MCF 10A (cell line): ENCODE measurements at regions not wholly inside any gene's neighbourhood (a gene's known extent, or its start where the extent isn't known, plus 50 kb on each side); places are given as distances from the start of the nearest gene placed in this dataset.

Source experiments
- BruUV-seq: library from RNA; stranded (reverse); fragments of 400-500 nt; replicated peaks from 2 replicates; lab custom pipeline; 2021; lab: Mats Ljungman, UMichigan
- CTCF ChIA-PET: fragments of 300-600 bp; sonication (Branson Sonifier 250); formaldehyde crosslinking; extraction: SDS; loops from one replicate; lab custom pipeline; 2021; ENCODE audit warnings: antibody characterized with exemption, inconsistent platforms; lab: Yijun Ruan, JAX
- POLR2A ChIA-PET: fragments of 300-600, 350-650 bp; sonication (Branson Sonifier 250); formaldehyde crosslinking; extraction: SDS; loops from one replicate; lab custom pipeline; 2020; ENCODE audit warnings: antibody characterized with exemption, inconsistent platforms; lab: Yijun Ruan, JAX
- DNase-seq: peaks from one replicate; pipeline ENCODE4 v3.0.0-alpha.2; 2018; ENCODE audit not compliant: unreplicated experiment
- H3K27ac Mint-ChIP-seq: one replicate; pipeline ENCODE4 v1.8.0; 2022; ENCODE audit warnings: mild to moderate bottlenecking, low read depth, mixed read lengths; ENCODE audit not compliant: unreplicated experiment
- H3K27me3 Mint-ChIP-seq: one replicate; pipeline ENCODE4 v1.8.0; 2022; ENCODE audit warnings: mixed read lengths; ENCODE audit not compliant: insufficient read depth, unreplicated experiment
- H3K36me3 Mint-ChIP-seq: one replicate; pipeline ENCODE4 v1.8.0; 2022; ENCODE audit warnings: mild to moderate bottlenecking, moderate library complexity, mixed read lengths; ENCODE audit not compliant: insufficient read depth, unreplicated experiment
- H3K4me1 Mint-ChIP-seq: one replicate; pipeline ENCODE4 v1.8.0; 2022; ENCODE audit warnings: mixed read lengths; ENCODE audit not compliant: insufficient read depth, unreplicated experiment
- H3K4me3 Mint-ChIP-seq: one replicate; pipeline ENCODE4 v1.8.0; 2022; ENCODE audit warnings: mild to moderate bottlenecking, moderate library complexity, mixed read lengths; ENCODE audit not compliant: unreplicated experiment
- H3K9me3 Mint-ChIP-seq: one replicate; pipeline ENCODE4 v1.8.0; 2022; ENCODE audit warnings: mixed read lengths; ENCODE audit not compliant: unreplicated experiment
- intact Hi-C: fragments of 100-400 bp; cut with micrococcal nuclease; formaldehyde crosslinking; loops from 2 replicates; pipeline ENCODE4 v1.14.1; 2022
- TF ChIP-seq, protein P1 (sequence below): fragments of 200-600 bp; IDR thresholded peaks from one replicate; pipeline ENCODE4 v1.8.0; 2022; ENCODE audit warnings: antibody characterized with exemption, mild to moderate bottlenecking; ENCODE audit not compliant: unreplicated experiment

DNA sequence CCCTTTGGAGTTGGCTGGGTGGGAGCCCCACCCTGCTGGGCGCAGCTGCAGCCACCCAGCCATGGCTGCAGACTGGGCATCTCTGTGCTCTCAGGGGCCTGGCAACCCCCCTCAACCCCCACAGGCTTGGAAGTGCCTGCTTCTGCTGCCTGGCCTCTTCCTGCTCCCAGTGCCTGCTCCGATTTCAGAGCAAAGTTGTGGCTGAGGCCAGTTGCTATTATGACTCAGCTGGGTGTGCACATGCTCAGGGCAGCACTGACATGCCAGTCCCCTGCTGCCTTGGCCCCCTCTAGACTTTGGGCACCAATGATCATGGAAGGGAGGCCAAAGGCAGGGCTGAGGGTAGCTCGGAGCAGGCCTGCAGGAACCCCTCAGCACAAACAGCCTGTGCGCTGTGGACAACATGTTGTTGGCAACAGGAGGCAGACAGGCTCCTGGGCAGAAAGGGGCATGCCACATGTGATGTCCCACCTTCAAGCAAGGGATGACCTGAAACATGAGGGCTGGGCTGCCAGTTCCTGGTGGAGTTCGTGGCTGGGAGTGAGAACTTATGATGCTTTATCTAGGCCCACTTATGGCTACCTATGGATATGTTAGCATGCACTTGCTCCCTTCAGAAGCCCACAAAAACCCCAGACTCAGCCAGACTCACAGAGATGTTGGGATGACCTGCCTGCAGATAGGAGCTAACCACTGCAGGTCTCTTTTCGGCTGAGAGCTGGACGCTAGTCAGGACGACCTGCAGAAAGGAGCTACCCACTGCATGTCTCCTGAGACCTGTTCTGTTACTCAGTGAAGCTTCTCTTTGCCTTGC lies 96.4 kb upstream of the AMOTL1 start:
- Mint-ChIP-seq H3K36me3 (no peaks in the 10 kb centered on the region), H3K4me3 (no peak overlapping the region), H3K27ac (no peak overlapping the region), H3K4me1 (peaks cover 16% of the 10 kb centered on the region), H3K9me3 (no peaks in the 10 kb centered on the region), H3K27me3 (no peaks in the 10 kb centered on the region)
- ChIA-PET CTCF (interaction anchor here (1.4 kb wide), 1 partner anchor 49 kb away, joined by 5 read pairs; no protein-coding TSS in a partner anchor), POLR2A (no interaction called here)
- no peak for DNase-seq
- intact Hi-C loops, result no loop called here
- TF ChIP-seq, protein P1, sequence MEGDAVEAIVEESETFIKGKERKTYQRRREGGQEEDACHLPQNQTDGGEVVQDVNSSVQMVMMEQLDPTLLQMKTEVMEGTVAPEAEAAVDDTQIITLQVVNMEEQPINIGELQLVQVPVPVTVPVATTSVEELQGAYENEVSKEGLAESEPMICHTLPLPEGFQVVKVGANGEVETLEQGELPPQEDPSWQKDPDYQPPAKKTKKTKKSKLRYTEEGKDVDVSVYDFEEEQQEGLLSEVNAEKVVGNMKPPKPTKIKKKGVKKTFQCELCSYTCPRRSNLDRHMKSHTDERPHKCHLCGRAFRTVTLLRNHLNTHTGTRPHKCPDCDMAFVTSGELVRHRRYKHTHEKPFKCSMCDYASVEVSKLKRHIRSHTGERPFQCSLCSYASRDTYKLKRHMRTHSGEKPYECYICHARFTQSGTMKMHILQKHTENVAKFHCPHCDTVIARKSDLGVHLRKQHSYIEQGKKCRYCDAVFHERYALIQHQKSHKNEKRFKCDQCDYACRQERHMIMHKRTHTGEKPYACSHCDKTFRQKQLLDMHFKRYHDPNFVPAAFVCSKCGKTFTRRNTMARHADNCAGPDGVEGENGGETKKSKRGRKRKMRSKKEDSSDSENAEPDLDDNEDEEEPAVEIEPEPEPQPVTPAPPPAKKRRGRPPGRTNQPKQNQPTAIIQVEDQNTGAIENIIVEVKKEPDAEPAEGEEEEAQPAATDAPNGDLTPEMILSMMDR, result no peak
- no TSS peak for BruUV-seq

GRCh38 chr11:94672636-94673035 lies 95.5 kb upstream of the AMOTL1 start:
- CTCF ChIA-PET, result interaction anchor here (1.4 to 1.5 kb wide), 2 partner anchors 49 kb away, joined by 5 read pairs; no protein-coding TSS in a partner anchor

DNA sequence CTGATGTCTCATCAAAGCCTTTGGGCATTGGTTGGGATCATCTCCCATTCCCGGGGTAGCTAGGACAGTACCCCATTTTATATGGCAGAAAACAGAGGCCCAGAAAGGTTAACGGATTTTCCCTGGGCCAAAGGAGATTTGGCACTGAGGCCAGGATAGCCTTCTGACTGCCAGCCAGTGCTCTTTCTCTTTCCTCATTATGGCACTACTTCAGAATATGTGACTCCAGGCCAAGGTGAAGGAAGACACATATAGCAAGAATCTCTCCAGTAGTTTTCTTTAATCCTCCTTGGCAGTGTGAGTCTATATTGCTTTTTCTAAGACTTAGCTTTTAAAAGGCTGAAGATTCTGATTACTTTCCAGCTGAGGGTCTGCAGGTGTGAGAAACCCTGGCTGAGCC lies 94.8 kb upstream of the AMOTL1 start:
- no peaks in the 10 kb centered on the region for H3K36me3 Mint-ChIP-seq
- CTCF ChIA-PET, result interaction anchor here (0.6 to 1.5 kb wide), 3 partner anchors 12 to 223 kb away, joined by 3 to 5 read pairs (median 4); no protein-coding TSS in a partner anchor
- no TSS peak for BruUV-seq
- no peaks in the 10 kb centered on the region for H3K9me3 Mint-ChIP-seq
- H3K27ac Mint-ChIP-seq, result no peak overlapping the region
- TF ChIP-seq, protein P1, result no peak
- H3K4me3 Mint-ChIP-seq, result no peak overlapping the region
- no peak for DNase-seq
- POLR2A ChIA-PET, result interaction anchor here (1.4 kb wide), 1 partner anchor 32 kb away, joined by 4 read pairs; no protein-coding TSS in a partner anchor
- no peaks in the 10 kb centered on the region for H3K27me3 Mint-ChIP-seq
- H3K4me1 Mint-ChIP-seq, result peaks cover 31% of the 10 kb centered on the region
- intact Hi-C loops, result no loop called here

More at GRCh38 chr11:94672636-94673035, 95.5 kb upstream of the AMOTL1 start:
- Mint-ChIP-seq H3K4me3 (no peak overlapping the region), H3K36me3 (no peaks in the 10 kb centered on the region), H3K27me3 (no peaks in the 10 kb centered on the region), H3K27ac (no peak overlapping the region), H3K9me3 (no peaks in the 10 kb centered on the region), H3K4me1 (peaks cover 24% of the 10 kb centered on the region)
- intact Hi-C loops, result no loop called here
- DNase-seq, result no peak
- POLR2A ChIA-PET, result interaction anchor here (1.4 kb wide), 1 partner anchor 33 kb away, joined by 4 read pairs; no protein-coding TSS in a partner anchor
- no TSS peak for BruUV-seq
- TF ChIP-seq, protein P1, result no peak

GRCh38 chr11:94673951-94674491 lies 94.1 kb upstream of the AMOTL1 start:
- Mint-ChIP-seq H3K36me3 (no peaks in the 10 kb centered on the region), H3K27me3 (no peaks in the 10 kb centered on the region), H3K9me3 (no peaks in the 10 kb centered on the region), H3K4me3 (no peak overlapping the region), H3K4me1 (peaks cover 36% of the 10 kb centered on the region), H3K27ac (no peak overlapping the region)
- intact Hi-C loops, result no loop called here
- DNase-seq, result peak; percentile 17
- TF ChIP-seq, protein P1, result no peak
- ChIA-PET POLR2A (interaction anchor here (0.6 to 1.4 kb wide), 3 partner anchors 27 to 103 kb away, joined by 3 to 4 read pairs (median 4); no protein-coding TSS in a partner anchor), CTCF (interaction anchor here (0.6 to 1.5 kb wide), 3 partner anchors 51 to 222 kb away, joined by 3 to 5 read pairs (median 4); no protein-coding TSS in a partner anchor)
- BruUV-seq, result no TSS peak
